Stimulated activated CD8-positive, alpha-beta memory T cell treated with anti-CD3 and anti-CD28 coated beads, Interleukin-12 subunit alpha, Interleukin-12 subunit beta, amount 100 ng/mL, for 1 hour (primary cell): ENCODE measurements at regions not wholly inside any gene's neighbourhood (a gene's known extent, or its start where the extent isn't known, plus 50 kb on each side); places are given as distances from the start of the nearest gene placed in this dataset.

ENCODE experiments used
- DNase-seq: peaks from one replicate; pipeline ENCODE4 v3.0.0-alpha.2; 2020; ENCODE audit warnings: low read depth

DNA sequence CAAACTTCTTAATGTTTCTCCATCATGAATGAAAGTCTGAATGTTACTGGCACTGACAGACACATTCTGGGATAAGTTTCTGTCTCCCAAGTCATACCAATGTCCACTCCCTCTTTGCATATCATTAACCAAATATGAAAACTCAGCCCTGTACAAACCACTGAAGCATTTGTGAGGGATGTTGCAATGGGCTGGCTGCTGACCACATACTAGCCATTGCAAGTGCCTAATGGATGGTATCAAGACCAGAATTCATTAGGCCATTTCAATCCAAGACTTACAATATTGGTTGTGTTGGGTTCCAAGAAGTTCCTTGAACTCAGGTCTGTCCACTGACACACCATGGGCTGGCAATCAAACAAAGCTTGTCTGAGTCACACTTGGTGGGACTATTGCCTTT, 73.8 kb downstream of the CBLN2 start:
- no peak for DNase-seq

DNA sequence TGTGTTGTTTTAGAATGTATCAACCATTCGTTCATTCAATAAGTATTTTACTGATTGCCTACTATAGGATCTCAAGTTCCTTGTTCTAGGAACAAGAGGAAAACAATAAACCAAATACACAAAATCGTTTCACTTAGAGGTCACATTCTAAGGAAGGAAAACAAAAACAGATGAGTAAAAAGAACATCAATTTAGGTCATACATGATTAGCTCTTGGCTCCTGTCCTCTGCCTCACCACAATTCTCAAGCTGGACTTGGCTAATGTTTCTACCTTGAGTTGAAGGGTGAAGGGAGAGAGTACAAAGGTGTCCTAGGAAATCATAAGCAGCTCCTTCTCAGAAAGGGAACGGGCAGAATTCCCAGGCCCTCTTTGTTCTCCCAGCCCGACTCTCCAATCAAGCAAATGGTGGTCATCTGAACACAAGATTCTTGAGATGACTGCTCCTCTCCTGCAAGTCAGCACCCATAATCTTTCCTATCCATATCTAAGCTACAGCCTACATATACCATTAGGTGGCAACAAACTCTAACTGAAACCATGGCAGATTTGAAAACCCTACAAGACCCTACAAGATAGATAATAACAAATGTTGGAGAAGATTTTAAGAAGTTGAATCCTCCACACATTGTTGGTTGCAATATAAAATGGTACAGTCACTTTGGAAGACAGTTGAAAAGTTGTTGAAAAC, 76.0 kb downstream of the CBLN2 start:
- DNase-seq: no peak

DNA sequence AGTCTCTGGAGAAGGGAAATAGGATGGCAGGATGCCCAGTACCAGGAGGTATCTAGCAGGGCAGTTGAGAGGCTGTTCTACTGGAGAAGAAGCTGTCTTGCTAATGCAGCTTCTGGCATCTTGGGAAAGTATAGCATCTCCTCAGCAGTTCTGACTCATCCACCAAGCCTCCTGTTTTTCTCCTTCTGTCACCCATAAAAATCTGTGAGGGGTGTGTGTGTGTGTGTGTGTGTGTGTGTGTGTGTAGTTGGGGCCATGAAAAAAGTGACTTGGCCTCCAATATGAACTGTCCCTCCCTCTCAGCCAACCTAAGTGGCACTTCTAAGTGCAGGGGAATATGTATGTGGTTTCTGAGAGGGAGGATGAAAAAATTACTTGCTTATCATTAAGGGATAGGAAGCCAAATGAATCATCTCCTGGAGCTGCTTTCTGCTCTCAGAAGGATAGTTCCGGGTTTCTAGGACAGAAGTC, 83.9 kb downstream of the CBLN2 start:
- no peak for DNase-seq

DNA sequence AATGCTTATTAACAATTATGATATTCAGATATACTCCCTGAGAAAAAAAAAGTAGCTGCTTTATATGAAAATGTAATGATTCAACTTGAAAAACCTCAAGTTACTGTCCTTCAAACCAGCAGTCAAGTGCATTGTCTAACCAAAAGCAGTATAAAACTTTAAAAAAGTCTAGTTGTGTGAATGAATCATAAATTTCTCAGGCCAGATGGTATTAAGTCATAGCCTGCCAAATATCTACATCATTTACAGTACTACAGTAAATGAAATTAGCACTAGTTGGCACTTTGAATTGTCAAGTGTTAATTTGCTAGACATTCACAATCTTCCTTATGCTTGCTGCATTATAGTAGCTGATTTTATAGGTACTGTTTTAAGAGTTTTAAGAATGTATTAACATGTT, 85.9 kb downstream of the CBLN2 start:
- DNase-seq: no peak

DNA sequence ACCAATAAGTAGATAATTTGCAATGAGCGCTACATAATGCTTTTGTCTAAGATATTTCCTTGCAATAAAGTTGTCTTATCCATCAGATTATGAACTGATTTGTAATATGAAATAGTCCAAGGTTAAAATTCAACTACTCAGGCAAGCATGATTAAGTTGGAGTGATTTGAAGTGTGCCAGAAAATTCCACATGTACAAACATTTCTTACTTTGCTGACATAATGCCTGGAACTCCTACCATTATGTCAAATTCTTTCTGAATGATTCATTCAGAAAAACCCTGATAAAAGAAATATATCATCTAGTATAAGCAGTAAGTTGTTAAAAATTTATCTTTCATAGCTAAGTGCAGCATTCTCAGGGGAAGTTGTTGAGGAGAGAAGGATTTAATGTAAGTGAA, 87.3 kb downstream of the CBLN2 start:
- no peak for DNase-seq

DNA sequence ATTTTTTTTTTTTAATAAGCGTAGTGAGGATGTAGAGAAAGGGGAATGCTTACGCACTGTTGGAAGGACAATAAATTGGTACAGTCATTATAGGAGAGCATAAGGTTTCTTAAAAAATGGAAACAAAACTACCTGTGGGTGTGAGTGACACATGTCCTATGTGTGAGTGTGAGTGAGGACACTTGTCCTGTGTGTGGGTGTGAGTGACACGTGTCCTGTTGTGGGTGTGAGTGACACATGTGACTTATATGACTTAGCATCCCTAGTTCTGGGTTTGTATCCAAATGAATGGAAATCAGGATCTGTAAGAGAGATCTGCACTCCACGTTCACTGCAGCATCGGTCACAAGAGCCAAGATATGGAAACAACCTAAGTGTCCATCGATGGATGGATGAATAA, 91.8 kb downstream of the CBLN2 start:
- DNase-seq: no peak

DNA sequence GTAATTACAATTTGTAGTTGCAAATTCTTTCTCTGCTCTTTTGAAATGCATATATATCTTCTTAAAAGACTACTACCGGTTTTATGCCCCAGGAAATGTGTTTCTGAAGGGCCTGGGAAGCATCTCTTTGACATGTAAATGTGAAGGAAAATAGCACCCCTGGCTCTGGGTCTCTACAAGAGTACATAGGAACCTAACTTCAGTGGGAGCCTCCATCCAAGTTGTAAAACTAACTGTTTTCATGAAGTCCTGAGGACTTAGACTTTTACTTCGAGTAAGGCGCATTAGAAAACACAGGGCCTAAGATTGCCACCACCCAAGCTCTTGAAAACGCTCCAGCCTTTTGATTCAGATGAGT, 99.4 kb downstream of the CBLN2 start:
- DNase-seq: no peak

DNA sequence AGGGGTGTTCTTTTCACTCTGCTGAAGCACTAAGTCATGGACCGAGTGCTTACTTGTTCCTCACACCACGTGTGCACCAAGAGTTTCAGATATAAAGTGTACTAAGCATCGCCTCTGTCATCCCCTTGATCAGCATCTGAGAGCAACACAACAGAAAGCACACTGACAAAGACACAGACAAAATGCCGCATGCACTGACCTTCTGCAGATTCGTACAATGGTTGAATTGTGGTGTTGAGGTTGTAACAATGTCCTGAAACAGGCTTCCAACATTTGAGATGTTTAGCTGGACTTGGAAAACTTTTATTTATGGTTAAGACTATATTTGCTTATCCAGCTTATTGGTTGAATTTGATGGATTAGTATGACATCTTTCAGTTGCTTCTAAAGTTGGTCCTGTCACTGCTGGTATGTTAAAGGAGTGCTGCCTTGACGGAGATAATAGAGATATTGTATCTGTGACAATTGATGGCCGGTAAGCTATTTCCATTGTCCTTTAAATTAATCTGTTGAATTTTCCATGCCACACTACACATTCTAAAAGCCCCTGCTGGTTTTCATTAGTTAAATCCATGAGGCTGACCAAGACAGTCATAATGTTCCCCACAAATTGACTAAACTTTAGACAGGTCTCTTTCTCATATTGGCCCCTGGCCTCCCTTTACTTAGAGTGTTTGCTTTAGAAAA, 99.9 kb downstream of the CBLN2 start:
- no peak for DNase-seq

DNA sequence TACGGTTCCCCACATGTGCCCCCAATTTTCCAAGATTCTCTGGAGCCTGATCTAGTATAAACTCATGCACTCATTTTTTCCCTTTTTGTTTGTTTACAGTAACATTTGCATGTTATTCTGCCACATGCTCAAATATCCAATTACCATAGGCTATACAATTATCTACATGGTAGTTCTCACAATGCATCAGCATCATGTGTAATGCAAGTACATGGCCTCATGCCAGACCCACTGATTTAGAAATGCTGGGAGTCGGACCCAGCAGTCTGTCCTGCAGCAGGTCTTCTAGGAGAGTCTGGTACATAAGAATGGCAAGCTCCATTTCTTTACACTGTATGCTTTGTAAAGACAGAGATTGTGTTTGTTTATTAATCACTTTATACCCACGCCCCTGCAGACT, 107.7 kb downstream of the CBLN2 start:
- no peak for DNase-seq

DNA sequence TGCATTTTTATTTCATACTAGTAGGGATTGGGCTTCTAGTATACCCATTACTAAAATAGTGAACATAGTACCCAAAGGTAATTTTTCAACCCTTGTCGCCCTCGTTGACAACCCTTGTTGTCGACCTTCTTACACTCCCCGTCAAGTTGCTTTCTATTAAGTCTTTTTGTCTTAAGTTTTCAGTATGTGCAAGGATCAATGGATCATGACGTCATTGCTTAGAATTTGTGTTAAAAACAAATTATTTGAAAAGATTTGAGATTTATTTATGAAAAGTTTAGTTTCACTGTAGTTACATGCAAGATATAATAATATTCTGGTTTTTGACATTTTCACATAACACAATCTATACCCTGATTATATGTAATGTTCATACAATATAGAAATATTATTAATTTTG, 110.4 kb downstream of the CBLN2 start:
- DNase-seq: no peak

DNA sequence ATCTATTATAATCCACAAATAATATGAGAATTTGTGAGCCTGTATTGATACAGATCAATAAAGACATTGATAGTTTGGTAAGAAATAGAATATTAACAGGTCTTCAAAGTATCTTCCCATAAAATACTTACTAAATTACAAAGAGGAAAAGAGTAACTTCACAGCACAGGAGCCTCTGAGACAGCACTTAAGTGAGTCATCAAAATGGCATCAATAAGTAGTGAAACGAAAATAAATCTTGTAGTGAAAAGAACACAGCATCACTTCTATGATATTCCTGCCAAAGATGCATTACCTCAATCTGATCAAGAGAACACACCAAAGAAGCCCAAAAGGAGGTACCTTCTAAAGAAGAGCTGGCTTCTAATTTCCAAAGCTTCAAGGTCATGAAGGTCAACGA, 116.4 kb downstream of the CBLN2 start:
- no peak for DNase-seq

DNA sequence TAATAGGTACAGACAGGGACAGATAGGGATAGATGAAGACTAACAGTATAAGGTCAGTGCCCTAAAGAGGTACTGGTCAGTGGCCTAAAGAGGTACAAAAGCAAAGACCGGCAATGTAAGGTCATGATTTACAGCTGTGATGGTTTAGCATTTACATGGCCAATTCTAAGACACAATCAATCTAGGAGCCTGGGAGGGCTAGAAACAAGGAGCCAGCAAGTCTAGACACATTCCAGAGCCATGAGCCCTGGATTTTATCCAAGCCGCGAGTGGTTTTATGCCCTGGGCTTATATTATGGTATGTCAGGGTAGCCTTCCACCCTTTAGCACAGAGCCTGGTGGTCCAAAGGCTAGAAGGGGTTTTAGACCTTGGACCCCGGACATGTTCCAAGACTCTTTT, 124.2 kb downstream of the CBLN2 start:
- DNase-seq: no peak

DNA sequence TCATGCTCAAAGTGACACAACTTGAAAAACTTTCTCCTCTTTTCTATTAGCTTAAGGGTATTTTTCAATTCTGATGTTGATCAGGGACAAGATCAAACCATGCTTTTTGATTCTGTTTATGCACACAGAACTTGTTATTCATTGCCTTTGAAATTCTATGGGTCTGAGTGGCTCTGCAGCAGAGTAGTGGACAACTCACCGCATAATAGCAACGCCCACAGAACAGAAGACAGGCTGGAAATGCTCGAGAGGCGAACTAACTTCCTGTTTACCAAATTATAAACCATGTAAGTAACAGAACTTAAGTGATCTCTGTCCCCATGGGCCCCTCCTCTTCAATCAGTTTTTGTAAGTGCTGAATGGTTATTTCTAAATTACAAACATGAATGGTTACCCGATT, 131.2 kb downstream of the CBLN2 start:
- no peak for DNase-seq

DNA sequence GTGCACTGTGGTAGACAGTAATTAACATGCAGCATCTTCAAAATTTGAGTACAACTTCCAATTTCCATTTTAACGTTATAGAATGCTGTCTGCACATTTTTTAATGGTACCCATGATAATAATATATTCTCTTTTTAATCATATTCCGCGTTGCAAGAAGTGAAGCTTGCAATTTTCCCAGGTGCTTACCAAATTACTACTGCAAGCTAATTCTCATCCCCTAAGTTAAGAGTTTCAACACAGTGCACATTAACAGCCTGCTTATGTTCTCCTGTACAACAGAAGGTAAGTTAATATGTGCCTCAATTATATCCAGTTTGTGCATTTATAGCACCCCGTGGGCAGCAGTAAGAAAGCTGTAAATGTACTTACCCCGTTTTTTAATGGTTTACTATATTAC, 132.9 kb downstream of the CBLN2 start:
- DNase-seq: no peak

DNA sequence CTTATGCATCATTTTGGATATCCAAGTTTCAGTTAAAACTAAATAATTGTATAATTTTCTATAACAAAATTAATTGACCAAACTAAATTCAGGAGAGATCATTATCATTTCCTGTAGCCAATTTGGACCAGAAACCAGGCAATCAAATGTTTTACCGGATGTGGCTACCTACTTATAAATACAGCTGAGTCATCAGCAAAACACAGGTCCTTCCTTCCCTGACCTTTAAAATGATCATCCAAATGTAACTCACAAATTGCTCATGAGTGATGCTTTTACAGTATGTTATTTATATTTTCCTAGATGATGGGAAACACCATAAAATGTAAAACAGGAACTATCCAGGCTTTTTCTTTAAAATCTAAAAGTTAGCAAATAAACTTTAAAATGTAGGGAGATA, 133.7 kb downstream of the CBLN2 start:
- DNase-seq: no peak

DNA sequence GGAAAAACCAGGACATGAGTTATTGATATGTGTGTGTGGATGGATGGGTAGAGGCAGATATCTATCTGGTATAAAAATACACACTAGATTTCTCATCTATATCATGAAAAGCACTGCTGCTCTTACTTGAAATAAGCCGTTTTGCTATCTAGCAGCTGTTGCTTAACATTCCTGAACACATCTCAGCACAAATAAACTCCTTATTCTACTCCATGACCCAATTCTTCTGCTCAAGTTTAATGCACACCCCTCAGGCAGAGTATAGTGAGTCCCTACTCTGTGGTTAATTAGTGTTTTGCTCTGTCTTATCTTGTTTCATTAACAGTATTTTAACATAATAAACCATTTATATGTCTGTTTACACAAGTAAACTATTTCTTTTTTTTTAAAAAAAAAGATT, 134.2 kb downstream of the CBLN2 start:
- no peak for DNase-seq

DNA sequence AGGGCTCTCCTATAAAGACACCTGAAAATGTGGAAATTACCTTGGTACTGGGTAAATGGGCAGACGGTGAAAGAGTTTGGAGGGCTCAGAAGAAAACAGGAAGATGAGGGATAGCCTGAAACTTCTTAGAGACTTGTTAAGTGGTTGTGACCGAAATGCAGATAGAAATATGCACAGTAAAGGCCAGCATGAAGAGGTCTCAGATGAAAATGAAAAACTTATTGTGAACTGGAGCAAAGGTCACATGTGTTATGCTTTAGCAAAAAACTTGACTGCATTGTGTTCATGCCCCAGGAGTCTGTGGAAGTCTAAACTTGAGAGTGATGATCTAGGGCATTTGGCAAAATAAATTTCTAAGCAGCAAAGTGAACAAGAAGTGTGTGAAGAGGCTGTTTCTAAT, 137.1 kb downstream of the CBLN2 start:
- no peak for DNase-seq

DNA sequence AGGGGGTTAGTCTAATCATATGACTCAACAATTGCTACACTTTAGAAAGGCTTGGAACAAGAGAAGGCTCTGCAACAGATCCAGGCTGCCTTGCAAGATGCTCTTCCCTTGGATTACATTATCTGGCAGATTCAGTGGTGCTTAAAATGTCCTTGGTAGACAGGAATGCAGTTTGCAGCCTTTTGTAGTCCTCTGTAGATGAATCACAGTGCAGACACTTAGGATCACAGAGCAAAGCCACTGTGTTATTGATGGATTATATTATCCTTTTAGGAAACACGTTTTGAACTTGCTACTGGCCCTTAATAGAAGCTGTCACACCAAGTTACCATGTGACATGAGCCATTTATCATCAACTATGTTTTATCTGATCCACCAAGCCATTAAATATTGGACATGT, 152.2 kb downstream of the CBLN2 start:
- DNase-seq: no peak

DNA sequence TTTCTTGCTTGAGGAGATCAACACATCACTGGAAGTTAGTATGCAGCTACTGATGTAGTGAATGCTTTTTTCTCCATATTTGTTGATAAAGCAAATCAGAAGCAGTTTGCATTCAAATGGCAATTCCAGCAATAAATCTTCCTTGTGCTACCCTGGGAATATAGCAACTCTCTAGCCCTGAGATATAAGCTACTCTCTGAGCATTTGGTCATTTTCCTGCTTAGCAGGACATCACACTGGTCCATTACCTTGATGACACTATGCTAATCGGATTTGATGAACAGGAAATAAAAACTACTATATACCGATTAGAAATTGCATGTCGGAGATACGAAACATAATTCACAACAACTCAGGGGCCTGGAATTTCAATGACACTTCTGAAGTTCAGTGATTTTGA, 152.7 kb downstream of the CBLN2 start:
- no peak for DNase-seq

DNA sequence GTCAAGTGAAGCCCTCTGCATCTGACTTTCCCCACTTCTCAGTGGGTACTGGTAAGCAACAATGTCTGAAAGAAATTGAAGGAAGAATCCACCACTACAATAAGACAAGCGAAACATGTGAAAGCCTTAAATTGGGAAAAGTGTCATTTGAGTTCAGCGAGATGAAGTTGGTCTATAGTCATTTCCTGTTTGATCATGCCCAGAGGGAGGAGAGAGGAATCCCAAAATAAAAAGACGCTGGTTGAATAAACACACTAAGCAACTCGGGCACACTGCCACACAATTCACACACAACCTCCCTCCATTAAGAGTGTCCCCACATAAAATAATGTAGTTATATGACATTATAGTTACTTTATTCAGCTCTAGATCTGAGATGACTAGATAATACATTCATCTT, 166.1 kb downstream of the CBLN2 start:
- DNase-seq: no peak

DNA sequence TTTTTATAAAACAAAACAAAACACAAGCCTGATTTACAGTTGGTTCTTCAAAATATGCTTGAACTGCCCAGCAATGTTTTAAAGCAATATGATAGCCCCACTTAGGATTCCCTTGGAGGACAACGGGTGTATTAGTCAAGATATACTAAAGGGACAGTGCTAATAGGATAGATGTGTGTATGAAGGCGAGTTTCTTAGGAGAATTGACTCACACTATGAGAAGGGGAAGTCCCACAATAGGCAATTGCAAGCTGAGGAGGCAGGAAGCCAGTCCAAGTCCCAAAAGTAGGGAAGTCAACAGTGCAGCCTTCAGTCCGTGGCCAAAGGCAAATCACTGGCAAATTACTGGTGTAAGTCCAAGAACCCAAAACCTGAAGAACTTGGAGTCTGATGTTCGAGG, 167.9 kb downstream of the CBLN2 start:
- DNase-seq: no peak

DNA sequence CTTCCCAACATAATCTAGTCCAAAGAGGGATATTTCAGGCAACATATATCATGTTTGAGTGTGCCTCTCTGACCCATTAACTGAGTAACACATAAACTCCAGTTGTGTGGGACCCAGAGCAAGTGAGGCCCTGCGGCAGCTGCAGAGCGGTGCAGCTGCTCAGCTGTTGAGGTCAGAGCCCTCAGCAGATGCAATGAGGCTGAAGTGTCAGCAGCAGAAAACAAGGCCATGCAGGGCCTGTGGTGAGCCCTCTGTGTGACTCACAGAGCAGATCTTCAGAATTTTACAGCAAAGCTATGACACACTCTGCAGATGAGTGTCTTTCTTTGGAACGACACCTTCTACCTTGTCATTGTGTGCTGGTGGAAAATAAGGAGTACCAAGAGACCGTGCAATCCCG, 168.5 kb downstream of the CBLN2 start:
- no peak for DNase-seq

DNA sequence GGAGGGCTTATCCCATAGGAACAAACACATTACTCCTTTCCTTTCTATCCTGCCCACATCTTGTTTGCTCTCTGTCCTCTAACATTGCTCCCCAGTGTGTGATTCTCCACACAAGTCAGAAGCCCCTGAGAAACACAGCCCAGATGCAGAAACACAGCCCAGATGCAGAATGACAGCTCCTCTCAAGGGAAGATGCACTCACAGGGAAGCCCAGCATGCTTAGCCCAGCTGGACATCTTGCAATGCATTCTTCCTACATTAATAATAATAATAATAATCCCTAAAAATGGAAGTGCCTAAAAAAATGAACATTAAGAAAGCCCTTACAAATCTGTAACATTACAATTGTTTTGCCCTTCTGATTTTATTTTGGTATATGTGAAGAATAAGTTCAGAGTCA, 172.1 kb downstream of the CBLN2 start:
- no peak for DNase-seq

DNA sequence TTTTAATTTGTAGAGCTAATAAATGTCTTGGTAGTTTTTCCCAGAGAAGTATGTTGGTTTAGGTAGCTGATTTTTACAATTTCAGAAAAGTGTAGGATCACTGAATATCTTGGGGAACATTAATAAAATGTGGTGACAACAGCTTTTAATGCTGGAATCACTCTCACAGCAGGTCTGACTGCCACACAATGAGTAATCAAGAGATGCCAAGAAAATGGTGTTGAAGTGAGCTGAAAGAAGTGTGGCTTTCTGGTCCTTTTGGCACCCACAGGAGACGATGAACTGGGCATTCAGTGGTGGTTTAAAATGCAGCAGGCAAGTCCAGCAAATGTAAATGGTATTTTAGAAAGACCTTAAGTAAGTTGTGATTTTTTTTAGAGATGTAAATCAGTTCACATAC, 175.8 kb downstream of the CBLN2 start:
- DNase-seq: no peak
